Nephron (organoid): ENCODE measurements at regions not wholly inside any gene's neighbourhood (a gene's known extent, or its start where the extent isn't known, plus 50 kb on each side); places are given as distances from the start of the nearest gene placed in this dataset.

Experiments used
- H3K27ac Mint-ChIP-seq, 3 experiments: 2 replicates each; pipeline ENCODE4 v1.8.0; 2020; ENCODE audit warnings: mixed read lengths in 3 of 3, mild to moderate bottlenecking in 2 of 3, moderate library complexity in 1 of 3
- H3K27me3 Mint-ChIP-seq: 2 replicates; pipeline ENCODE4 v1.8.0; 2021; ENCODE audit warnings: low read depth, mild to moderate bottlenecking, moderate library complexity, mixed read lengths
- H3K36me3 Mint-ChIP-seq: 2 replicates; pipeline ENCODE4 v1.8.0; 2020; ENCODE audit warnings: low read depth, mixed read lengths
- H3K4me1 Mint-ChIP-seq: 2 replicates; pipeline ENCODE4 v1.8.0; 2020; ENCODE audit warnings: mixed read lengths
- H3K4me3 Mint-ChIP-seq, 3 experiments: 2 replicates each; pipeline ENCODE4 v1.8.0; 2020; ENCODE audit warnings: mild to moderate bottlenecking in 3 of 3, mixed read lengths in 3 of 3, moderate library complexity in 2 of 3
- H3K9me3 Mint-ChIP-seq: 2 replicates; pipeline ENCODE4 v1.8.0; 2020; ENCODE audit warnings: mixed read lengths
- TF ChIP-seq, protein P1 (sequence below), 3 experiments: fragments of 200-600 bp; sonication (generic); IDR thresholded peaks; one replicate each; pipeline ENCODE4 v1.5.0; 2021; ENCODE audit warnings: antibody characterized with exemption in 3 of 3; ENCODE audit not compliant: unreplicated experiment in 3 of 3

GRCh38 chr13:44117816-44118215, 238.1 kb downstream of the LACC1 start:
- H3K27me3 Mint-ChIP-seq = peaks cover 3% of the 10 kb centered on the region
- peaks cover 57% of the 10 kb centered on the region for H3K4me1 Mint-ChIP-seq
- no peaks in the 10 kb centered on the region for H3K9me3 Mint-ChIP-seq
- H3K36me3 Mint-ChIP-seq = no peaks in the 10 kb centered on the region
- TF ChIP-seq, protein P1, sequence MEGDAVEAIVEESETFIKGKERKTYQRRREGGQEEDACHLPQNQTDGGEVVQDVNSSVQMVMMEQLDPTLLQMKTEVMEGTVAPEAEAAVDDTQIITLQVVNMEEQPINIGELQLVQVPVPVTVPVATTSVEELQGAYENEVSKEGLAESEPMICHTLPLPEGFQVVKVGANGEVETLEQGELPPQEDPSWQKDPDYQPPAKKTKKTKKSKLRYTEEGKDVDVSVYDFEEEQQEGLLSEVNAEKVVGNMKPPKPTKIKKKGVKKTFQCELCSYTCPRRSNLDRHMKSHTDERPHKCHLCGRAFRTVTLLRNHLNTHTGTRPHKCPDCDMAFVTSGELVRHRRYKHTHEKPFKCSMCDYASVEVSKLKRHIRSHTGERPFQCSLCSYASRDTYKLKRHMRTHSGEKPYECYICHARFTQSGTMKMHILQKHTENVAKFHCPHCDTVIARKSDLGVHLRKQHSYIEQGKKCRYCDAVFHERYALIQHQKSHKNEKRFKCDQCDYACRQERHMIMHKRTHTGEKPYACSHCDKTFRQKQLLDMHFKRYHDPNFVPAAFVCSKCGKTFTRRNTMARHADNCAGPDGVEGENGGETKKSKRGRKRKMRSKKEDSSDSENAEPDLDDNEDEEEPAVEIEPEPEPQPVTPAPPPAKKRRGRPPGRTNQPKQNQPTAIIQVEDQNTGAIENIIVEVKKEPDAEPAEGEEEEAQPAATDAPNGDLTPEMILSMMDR (IDR thresholded peaks at IDR 0.05; ENCODE audit: unreplicated experiment in 3 of 3) = no peak
- H3K4me3 Mint-ChIP-seq = no peak overlapping the region
- peak overlapping the region; percentile 63 to 71 (median 67) for H3K27ac Mint-ChIP-seq

DNA sequence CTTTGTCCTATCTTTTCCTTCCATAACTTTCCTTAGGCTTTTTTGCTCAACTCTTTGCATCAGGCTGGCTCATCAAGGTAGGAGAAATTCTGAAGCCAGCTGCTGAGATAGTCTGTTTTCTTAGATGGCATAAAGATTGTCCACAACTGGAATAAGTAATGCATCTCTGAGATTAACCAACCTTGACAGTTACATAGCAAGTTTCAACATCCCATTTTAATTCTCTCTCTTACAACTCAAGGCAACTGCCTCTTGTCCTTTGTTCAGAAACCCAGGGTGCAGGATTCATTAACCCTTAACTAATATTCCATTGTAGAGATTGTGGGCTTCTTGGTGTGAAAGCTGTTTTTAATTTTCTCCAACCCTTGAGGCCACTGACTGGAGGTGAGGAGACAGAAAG, 239.2 kb downstream of the LACC1 start:
- TF ChIP-seq, protein P1 (IDR thresholded peaks at IDR 0.05; ENCODE audit: unreplicated experiment in 3 of 3) = no peak
- Mint-ChIP-seq H3K9me3 (peaks cover 6% of the 10 kb centered on the region), H3K27ac (peak overlapping the region; percentile 63 to 71 (median 67)), H3K4me3 (no peak overlapping the region), H3K27me3 (no peaks in the 10 kb centered on the region), H3K36me3 (peaks cover 4% of the 10 kb centered on the region), H3K4me1 (peaks cover 56% of the 10 kb centered on the region)

GRCh38 chr13:44120043-44120442, 240.3 kb downstream of the LACC1 start:
- peaks cover 12% of the 10 kb centered on the region for H3K9me3 Mint-ChIP-seq

GRCh38 chr13:44120849-44121755, 241.4 kb downstream of the LACC1 start:
- H3K27ac Mint-ChIP-seq = peak overlapping the region; percentile 58 to 64 (median 62)
- H3K9me3 Mint-ChIP-seq = peaks cover 12% of the 10 kb centered on the region
- H3K27me3 Mint-ChIP-seq = no peaks in the 10 kb centered on the region
- peaks cover 41% of the 10 kb centered on the region for H3K4me1 Mint-ChIP-seq
- peaks cover 4% of the 10 kb centered on the region for H3K36me3 Mint-ChIP-seq
- TF ChIP-seq, protein P1 (IDR thresholded peaks at IDR 0.05; ENCODE audit: unreplicated experiment in 3 of 3) = no peak
- no peak overlapping the region for H3K4me3 Mint-ChIP-seq

More at GRCh38 chr13:44120043-44120442, 240.3 kb downstream of the LACC1 start:
- Mint-ChIP-seq H3K36me3 (peaks cover 4% of the 10 kb centered on the region), H3K27ac (peak overlapping the region in 1 of 3 experiments; percentile 67), H3K27me3 (no peaks in the 10 kb centered on the region), H3K4me3 (no peak overlapping the region), H3K4me1 (peaks cover 52% of the 10 kb centered on the region)
- TF ChIP-seq, protein P1 (IDR thresholded peaks at IDR 0.05; ENCODE audit: unreplicated experiment in 3 of 3) = no peak

GRCh38 chr13:44124352-44124751, 244.6 kb downstream of the LACC1 start:
- H3K27ac Mint-ChIP-seq = peak overlapping the region in 1 of 3 experiments; percentile 39
- no peak overlapping the region for H3K4me3 Mint-ChIP-seq
- H3K27me3 Mint-ChIP-seq = no peaks in the 10 kb centered on the region
- peaks cover 12% of the 10 kb centered on the region for H3K9me3 Mint-ChIP-seq
- H3K36me3 Mint-ChIP-seq = peaks cover 4% of the 10 kb centered on the region
- peaks cover 10% of the 10 kb centered on the region for H3K4me1 Mint-ChIP-seq
- TF ChIP-seq, protein P1 (IDR thresholded peaks at IDR 0.05; ENCODE audit: unreplicated experiment in 3 of 3) = no peak
